PC-3 (cell line): ENCODE measurements at regions not wholly inside any gene's neighbourhood (a gene's known extent, or its start where the extent isn't known, plus 50 kb on each side); places are given as distances from the start of the nearest gene placed in this dataset.

ENCODE experiments used
- CTCF ChIP-seq: fragments of 300-600 bp; sonication (generic); conservative IDR thresholded peaks from 2 replicates; pipeline ENCODE4 v1.5.1; 2017; ENCODE audit warnings: antibody characterized with exemption, low read depth, mild to moderate bottlenecking, low read length
- EZH2 ChIP-seq: fragments of 300-600 bp; sonication (generic); IDR thresholded peaks from one replicate; pipeline ENCODE4 v1.6.1; 2017; ENCODE audit warnings: antibody characterized with exemption, mild to moderate bottlenecking, low read length; ENCODE audit not compliant: unreplicated experiment
- EZH2phosphoT487 ChIP-seq: fragments of 300-600 bp; sonication (generic); IDR thresholded peaks from 2 replicates; pipeline ENCODE4 v1.6.1; 2018; ENCODE audit warnings: mild to moderate bottlenecking, antibody characterized with exemption, low read length, borderline replicate concordance

GRCh38 chr15:77800305-77800704, 167.6 kb upstream of the LINGO1 start:
- no peak for TF ChIP-seq CTCF
- TF ChIP-seq EZH2, result no peak
- no peak for TF ChIP-seq EZH2phosphoT487
